ENCODE measurements at regions not wholly inside any gene's neighbourhood (a gene's known extent, or its start where the extent isn't known, plus 50 kb on each side); places are given as distances from the start of the nearest gene placed in this dataset.

DNA sequence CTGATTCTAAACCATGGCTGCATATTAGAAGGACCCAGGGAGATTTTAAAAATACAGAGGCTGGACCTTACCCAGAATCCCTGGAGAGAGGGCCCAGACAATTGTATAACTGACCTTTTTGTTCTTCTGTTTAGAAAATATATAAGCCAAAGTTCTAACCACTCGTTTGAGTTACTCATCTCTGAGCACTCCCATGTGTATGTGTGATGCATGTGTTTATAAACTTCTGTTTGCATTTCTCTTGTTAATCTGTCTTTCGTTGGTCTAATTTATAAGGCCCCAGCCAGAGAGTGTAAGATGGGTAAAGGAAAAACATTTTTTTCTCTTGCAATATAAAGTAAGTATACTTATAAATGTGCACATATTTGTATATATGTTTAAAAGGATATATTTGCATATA is 443.9 kb downstream of the ZNF608 start:
- H3K27ac ChIP-seq = peak overlapping the region in 4 of 5 donors; percentile 20 to 46 (median 34)
- no peaks in the 10 kb centered on the region for H3K27me3 ChIP-seq
- H3K4me3 ChIP-seq = no peak overlapping the region
- WGBS, 5 donors = 45 to 66% (median 48%) methylated on average over 2 of the region's 2 CpGs
- intact Hi-C loops (cut with DNase I; ENCODE audit: low total_unique reads) = no loop called here
- no peak for DNase-seq
- H3K4me1 ChIP-seq = peaks cover 0 to 18% (median 10%) of the 10 kb centered on the region in 4 donors
- TF ChIP-seq POLR2A (IDR thresholded peaks at IDR 0.05) (no peak), EP300 (IDR thresholded peaks at IDR 0.05) (no peak), POLR2AphosphoS5 (IDR thresholded peaks at IDR 0.05) (no peak)
- TF ChIP-seq, protein P1, sequence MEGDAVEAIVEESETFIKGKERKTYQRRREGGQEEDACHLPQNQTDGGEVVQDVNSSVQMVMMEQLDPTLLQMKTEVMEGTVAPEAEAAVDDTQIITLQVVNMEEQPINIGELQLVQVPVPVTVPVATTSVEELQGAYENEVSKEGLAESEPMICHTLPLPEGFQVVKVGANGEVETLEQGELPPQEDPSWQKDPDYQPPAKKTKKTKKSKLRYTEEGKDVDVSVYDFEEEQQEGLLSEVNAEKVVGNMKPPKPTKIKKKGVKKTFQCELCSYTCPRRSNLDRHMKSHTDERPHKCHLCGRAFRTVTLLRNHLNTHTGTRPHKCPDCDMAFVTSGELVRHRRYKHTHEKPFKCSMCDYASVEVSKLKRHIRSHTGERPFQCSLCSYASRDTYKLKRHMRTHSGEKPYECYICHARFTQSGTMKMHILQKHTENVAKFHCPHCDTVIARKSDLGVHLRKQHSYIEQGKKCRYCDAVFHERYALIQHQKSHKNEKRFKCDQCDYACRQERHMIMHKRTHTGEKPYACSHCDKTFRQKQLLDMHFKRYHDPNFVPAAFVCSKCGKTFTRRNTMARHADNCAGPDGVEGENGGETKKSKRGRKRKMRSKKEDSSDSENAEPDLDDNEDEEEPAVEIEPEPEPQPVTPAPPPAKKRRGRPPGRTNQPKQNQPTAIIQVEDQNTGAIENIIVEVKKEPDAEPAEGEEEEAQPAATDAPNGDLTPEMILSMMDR (IDR thresholded peaks at IDR 0.05) = no peak
- no peaks in the 10 kb centered on the region for H3K9me3 ChIP-seq
- H3K36me3 ChIP-seq = no peaks in the 10 kb centered on the region

DNA sequence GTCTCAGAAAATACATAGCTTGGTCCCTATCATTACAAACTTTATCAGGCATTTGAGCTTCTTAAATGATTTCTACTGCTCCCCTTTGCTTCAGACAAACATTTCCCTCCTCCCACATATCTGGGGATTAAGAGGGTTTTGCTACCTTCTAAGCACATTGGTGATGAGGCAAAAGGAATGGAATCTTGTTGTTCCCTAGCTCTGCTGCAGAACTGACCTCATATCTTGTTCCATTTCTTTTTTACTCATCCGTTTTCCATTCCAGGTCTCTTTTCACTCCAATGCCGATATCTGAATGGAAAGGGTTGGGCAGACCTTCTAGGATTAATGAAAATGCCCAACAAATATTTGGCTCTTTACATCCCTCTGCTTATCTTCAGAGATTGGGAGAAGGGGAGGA is 444.6 kb downstream of the ZNF608 start:
- no peak for DNase-seq
- peak overlapping the region in 4 of 5 donors; percentile 20 to 46 (median 34) for H3K27ac ChIP-seq
- intact Hi-C loops (cut with DNase I; ENCODE audit: low total_unique reads) = no loop called here
- H3K9me3 ChIP-seq = no peaks in the 10 kb centered on the region
- H3K36me3 ChIP-seq = no peaks in the 10 kb centered on the region
- TF ChIP-seq, protein P1 (IDR thresholded peaks at IDR 0.05) = no peak
- TF ChIP-seq EP300 (IDR thresholded peaks at IDR 0.05) = no peak
- no peak for TF ChIP-seq POLR2AphosphoS5 (IDR thresholded peaks at IDR 0.05)
- TF ChIP-seq POLR2A (IDR thresholded peaks at IDR 0.05) = no peak
- no peak overlapping the region for H3K4me3 ChIP-seq
- H3K27me3 ChIP-seq = no peaks in the 10 kb centered on the region
- WGBS, 5 donors = 18 to 49% (median 27%) methylated on average over 2 of the region's 2 CpGs
- H3K4me1 ChIP-seq = peaks cover 0 to 18% (median 10%) of the 10 kb centered on the region in 4 donors

DNA sequence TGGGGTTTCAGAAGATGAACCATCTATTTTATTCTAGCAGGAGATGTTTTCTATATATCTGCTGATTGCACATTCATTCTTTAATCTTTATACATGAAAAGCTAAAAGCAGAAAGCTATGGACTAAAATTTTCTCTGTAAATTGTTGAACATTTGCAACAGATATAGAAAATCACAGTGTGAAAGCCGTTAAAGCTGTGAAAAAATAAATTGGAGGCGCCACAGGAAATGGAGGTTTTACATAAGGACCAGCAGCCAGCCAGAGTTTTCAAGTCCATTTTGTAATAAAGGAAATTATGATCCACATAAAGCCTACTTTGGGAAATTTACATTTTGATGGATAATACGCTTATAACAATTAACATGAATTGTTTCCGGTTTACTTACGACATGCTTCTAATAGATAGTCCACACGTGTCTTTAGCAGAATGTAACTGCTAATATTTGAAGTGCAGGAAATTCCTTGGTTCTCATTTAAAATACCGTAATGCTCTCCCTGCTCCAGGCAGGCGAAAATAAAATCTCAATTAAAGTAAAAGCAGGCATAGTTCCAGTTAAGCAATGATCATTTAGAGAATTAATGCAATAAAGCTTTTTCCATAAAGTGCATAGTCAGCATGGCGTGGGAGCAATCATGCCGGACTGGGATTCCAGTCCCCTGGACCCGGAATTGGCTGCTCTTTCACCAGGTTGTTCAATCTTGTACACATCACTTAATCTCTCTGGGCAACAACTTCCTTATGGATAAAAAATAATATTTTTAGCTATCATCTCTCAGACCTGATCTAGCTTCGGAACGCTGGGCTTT is 445.4 kb downstream of the ZNF608 start:
- H3K27ac ChIP-seq = peak overlapping the region in 1 of 5 donors; percentile 43
- 83 to 89% (median 84%) methylated on average over 13 of the region's 13 CpGs for WGBS, 5 donors
- H3K27me3 ChIP-seq = no peaks in the 10 kb centered on the region
- peaks cover 0 to 18% (median 10%) of the 10 kb centered on the region in 4 donors for H3K4me1 ChIP-seq
- no peak overlapping the region for H3K4me3 ChIP-seq
- no peak for DNase-seq
- no peaks in the 10 kb centered on the region for H3K9me3 ChIP-seq
- H3K36me3 ChIP-seq = no peaks in the 10 kb centered on the region
- TF ChIP-seq EP300 (IDR thresholded peaks at IDR 0.05) = no peak
- TF ChIP-seq POLR2AphosphoS5 (IDR thresholded peaks at IDR 0.05) = no peak
- TF ChIP-seq, protein P1 (IDR thresholded peaks at IDR 0.05) = no peak
- TF ChIP-seq POLR2A (IDR thresholded peaks at IDR 0.05) = no peak
- intact Hi-C loops (cut with DNase I; ENCODE audit: low total_unique reads) = no loop called here

DNA sequence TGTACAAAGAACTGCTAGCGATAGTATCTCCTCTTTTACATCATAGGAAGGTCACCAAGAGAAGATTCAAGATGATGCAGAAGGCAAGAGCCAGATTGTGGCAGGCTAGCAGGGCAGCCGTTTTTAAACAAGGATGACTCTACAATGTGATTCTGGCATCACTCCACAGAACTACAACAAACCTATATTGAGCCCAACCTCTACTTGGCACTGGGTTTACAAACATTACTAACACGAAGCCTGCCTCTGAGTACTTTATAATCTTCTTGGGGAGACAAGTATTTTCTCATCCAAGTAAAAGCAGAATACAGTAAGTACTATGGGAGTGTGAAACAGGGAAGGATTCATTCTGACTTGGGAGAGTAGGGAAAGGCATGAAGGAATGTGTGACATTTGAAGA is 448.6 kb downstream of the ZNF608 start:
- Histone ChIP-seq H3K36me3 (no peaks in the 10 kb centered on the region), H3K27ac (no peak overlapping the region), H3K27me3 (no peaks in the 10 kb centered on the region), H3K9me3 (no peaks in the 10 kb centered on the region), H3K4me1 (peaks cover 0 to 16% (median 7%) of the 10 kb centered on the region in 4 donors), H3K4me3 (no peak overlapping the region)
- TF ChIP-seq EP300 (IDR thresholded peaks at IDR 0.05) (no peak), POLR2AphosphoS5 (IDR thresholded peaks at IDR 0.05) (no peak), POLR2A (IDR thresholded peaks at IDR 0.05) (no peak)
- TF ChIP-seq, protein P1 (IDR thresholded peaks at IDR 0.05) = no peak
- no peak for DNase-seq
- 37 to 59% (median 47%) methylated on average over 3 of the region's 3 CpGs for WGBS, 5 donors
- intact Hi-C loops (cut with DNase I; ENCODE audit: low total_unique reads) = no loop called here

All from stomach (tissue), 8 donors.